ENCODE measurements at regions not wholly inside any gene's neighbourhood (a gene's known extent, or its start where the extent isn't known, plus 50 kb on each side); places are given as distances from the start of the nearest gene placed in this dataset.

DNA sequence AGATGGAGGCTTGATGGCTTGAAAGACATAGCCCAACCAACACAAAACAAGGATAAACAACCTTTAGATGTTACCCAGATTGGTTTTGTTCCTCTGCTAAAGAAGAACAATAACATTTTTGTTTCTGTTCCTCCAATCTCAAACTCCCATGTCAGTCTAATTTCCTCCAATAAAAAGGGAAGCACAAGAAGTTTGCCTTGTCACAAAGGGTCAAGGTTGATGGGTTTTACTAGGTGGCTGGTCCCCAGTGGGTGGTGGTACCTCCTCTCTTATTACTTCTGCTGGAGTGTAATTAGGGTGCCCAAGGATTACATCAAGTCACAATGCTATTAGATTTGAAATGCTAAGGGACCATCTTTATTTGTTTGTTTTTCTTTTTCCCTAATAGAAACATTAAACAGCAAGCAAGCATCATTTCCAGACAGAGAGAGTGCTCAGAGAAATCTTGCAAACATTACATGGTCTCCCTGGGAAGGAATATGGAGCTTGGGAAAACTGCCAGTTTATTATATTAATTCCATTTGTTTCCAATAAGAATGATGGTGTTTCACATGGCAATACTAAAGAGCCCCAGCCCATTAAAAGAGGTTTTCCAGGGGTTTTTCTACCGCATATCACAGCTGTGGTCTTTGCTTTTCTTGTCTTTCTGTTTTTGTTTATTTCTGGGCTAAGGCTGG lies 78.3 kb upstream of the AOAH start:
- DNase-seq (ENCODE audit: low read depth in 2 of 2): no peak

DNA sequence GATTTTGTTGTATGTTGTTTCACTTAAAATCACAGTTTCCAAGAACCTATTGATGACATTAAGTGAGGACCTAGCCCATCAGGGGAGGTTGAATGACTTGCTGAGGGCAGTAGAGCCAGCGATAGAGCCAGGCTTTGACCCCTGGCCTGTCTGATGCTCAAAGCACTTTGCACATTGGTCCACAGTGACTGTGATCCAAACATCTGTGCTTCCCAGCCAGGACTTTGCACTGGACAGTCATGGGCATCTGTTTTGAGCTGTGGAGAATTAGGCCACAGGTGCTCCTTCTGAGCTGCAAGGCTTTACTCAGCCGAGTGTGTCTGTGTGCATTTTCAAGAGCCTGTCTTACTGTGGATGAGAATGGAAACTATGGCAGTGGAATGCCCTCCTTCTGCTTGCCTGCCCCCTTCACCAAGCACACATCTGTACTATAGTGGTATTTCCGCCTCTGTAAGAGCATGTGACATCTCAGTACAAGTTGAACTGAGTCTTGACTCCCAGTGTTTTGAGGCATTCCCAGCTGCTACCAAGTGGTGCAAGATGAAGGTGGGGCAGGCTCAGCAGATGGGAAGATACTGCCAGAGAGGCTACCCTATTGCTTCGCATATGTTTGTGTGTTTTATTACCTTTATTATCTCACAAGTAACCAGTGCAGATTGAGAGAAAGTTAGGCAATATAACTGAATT lies 72.7 kb upstream of the AOAH start:
- no peak for DNase-seq (ENCODE audit: low read depth in 2 of 2)

DNA sequence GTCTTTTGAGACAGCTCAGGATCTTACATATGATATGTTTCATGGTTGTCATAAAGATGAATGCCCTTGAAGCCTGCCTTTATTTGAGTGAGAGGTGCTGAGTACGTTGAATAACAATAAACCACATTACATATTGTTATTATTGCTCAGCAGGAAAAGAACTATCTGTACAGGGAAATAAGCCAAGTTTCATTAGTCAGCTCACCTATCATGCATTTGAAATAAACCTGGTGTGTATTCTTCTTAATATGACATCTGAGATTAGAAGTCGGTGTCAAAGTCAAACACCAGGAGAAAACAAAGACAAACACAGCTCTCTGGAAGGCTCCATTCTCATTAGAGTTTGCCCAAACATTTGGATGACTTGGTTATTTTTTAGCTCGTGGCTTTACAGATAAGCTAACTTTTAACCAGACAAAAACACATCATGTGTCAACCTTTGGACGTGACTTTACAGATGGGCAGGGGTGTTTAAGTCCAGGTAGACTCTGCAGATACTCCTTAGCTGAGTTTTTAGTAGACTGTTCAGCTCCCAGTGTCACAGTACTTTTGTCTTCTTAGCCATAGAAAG lies 71.2 kb upstream of the AOAH start:
- no peak for DNase-seq (ENCODE audit: low read depth in 2 of 2)

DNA sequence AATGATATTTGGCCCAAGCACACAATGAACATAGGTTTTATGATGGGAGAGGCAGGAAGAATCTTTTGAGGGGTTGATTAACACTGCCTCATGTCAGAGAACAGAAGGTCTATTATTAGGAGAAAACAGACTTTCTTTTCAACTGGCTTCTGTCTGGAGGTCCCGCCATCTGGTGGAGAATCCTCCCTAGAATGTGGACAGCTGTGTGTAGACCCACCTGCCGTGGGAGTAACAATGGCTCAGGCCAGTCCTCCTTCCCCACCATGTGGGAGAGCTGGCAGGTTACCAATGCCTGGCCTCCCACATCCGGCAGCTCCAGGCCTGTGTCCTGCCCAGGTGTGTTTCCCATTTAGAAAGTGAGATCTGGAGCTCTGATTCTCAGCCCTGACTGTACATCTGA lies 70.4 kb upstream of the AOAH start:
- no peak for DNase-seq (ENCODE audit: low read depth in 2 of 2)

DNA sequence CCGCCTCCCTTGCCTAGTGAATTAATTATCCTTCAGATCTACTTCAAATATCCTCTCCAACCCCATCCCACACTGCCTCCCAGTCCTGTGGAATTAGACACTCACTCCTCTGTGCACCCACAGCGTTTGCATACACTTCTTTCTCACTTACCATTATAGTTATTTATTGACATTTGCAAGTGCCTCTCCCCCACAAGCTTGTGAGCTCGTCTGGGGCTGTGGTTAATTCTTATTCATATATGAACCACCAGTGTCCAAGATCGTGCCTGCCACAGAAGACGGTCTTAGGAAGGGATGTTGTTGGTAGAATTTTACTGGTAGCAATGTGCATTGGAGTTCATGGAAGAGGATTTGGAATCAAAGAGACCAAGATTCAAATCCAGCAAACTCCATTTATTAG lies 68.1 kb upstream of the AOAH start:
- DNase-seq (ENCODE audit: low read depth in 2 of 2): no peak

DNA sequence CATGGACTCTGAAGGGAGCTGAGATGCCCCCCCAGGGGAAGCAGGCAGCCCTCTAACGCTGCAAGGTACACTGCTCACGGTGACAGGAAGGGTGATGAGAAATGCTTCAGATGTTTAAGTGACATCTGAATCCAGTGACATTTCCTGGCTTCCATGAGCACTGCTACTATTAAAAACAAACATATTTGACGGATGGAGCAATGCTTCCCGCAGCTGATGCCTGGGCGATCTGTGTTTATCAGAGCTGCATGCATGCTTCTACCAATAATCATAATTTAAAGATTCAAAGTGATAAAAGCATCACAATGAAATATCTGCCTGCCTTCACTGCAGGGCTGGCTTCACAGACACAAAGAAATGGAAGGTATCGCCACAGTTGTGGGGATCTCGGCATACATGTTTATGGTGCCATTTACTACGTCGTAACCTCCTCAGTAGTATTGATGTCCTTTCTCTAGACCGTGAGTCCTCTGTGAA lies 66.1 kb upstream of the AOAH start:
- DNase-seq (ENCODE audit: low read depth in 2 of 2): no peak

DNA sequence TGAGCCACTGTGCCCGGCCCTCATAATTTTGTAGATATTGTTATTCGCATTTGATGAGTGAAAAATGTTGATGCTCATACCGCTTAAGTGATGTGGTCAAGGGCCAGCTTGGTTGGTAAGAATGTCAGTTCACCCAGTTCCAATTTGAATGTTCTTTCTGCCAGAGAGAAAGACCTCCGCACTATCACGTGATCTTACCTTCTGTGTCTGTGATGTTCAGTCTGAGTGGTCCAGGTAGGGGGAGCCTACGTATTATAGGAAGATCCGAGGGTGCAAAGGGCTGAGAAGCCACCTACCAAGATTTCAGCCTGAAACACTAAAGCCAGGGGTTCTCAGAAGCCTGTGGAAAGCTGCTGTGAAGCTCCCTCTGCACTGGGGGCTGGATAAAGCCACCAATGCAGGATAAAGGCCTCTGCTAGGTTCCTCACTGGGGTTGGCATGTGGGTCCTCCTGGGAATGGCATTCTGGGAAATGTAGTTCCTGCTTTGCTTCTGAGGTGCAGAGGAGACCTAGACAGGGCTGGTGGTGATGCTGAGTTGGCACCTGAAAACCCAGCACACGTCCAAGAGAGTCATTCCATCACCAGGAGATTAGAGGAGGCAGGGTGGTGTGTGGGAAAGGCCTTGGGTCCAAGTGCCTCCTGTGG lies 64.7 kb upstream of the AOAH start:
- no peak for DNase-seq (ENCODE audit: low read depth in 2 of 2)

DNA sequence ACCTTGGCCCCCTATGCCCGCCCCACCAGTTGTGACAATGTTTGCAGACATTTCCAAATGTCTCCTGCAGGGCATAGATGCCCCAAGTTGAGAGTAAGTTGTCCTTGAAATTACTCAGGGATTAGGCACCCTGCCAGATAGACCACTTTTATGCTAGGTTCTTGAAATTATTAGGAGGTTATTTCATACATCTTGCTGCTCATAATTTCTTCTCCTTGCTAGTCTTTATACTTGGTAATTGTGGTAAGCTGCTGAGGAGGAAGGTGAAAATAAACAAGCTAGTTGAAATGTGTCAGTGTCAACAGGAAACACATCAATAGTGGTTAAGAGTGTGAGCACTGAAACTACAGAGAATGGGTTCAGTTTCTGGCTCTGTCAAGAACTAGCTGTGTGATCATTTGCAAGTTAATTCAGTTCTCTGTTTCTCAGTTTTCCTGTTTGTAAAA lies 63.7 kb upstream of the AOAH start:
- DNase-seq (ENCODE audit: low read depth in 2 of 2): no peak

DNA sequence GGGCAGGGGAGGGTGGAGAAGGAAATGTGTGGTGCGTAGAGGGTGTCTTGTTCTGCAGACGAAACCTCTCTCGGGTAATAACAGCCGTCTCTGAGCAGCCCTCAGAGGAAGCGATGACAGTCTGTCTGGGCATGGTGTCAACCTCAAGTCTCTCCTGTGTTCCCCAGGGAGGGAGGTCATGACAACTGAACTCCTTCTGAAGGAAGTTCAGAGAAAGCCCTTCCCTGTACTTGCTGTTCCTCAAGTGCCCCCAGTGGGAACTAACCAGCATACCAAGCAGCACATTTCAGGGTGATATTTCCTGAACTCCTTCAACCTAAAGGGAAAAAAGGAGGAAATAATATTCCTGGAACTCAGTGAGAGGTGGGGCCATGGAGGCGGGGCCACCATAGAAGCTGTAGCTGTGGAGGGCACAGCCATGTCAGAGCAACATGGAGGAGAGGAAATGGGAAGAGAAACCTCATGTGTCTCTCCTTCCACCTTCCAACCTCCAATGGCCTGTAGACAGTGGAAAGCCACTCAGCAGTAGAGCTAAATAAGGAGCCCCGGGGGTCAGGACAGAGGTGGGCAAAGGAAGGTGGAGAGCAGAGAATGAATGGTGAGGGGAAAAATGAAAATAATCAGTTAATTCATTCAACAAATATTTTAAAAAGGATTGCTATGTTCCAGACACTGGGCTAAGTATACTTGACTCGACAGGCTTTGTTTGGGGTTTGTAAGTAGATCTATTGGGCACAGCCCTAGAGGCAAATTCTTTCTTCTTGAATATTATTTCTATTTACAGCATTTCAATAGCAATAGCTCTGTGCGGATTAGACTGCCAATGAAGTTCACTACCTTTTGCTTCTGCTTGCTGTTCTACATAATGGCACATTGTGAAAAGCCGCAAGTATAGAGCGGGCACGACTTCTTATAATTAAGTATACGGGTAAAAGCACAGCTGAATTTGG lies 61.0 kb upstream of the AOAH start:
- DNase-seq (ENCODE audit: low read depth in 2 of 2): peak; percentile 41 to 59

DNA sequence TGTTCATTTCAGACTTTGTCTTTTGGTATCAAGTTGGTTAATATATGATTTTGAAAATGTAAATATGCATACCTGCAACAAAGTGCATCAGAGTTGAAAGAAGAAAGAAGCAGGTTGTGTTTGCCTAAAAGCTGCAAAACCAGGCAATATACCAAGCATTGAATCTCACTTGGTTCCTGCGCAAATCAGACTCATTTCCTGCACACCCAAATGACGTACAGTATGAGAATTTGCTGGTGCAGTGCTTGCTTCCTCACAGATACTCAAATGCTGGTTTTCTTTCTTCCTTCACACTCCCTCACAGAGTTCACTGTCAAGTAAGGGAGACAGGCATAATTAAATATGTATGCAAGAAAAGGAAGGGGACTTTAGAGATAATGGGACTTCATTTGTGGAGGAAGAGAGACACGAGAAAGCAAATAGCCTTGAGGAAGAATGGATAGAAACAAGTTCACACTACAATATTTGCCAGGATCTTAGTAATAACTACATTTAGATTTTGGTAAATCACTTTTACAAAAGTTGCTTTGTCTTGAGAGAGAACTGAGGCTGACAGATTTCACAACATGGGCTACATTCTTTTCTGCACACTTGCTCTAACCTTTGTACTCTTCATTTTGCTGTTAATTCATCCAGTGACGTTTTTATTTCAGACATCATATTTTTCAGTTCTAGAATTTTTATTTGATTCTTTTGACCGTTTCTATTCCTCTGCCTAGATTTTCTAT lies 56.9 kb upstream of the AOAH start:
- no peak for DNase-seq (ENCODE audit: low read depth in 2 of 2)

DNA sequence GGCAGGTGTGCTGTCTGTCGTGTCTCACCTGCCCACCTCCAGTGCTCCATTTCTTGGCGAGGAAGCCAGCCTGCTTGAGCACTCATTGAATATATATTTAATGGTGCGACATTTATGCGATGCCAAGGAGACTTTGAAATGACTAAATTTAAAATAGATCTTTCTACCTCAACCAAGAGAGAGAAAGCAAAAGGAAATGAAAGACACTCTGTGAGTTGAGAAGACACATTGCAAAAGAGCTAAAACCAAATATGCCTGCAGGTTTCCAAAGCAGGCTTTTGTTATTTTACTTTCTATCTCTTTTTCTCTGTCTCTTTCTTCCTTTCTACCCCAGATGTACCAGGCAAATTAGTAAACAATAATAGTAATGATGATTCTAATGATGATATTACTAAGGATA lies 53.6 kb upstream of the AOAH start:
- no peak for DNase-seq (ENCODE audit: low read depth in 2 of 2)

DNA sequence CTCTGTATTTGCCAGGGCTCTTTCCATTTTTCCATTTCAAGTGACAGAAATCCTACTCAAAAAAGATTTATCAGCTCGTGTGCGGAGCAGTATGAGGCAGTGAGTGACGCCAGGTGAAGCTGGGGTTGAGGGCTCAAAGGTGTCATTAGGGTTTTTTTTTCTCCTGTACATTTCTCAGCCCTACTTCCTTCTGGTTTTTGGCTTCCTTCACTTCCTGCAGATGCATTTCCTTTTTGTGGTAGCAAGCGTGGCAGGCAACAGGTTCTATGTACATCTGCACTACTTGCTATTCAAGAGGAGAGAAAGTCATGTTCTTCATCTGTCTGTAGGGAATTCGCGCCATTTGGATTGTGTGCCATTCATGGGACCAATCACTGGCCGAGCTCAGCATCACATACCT lies 52.8 kb upstream of the AOAH start:
- DNase-seq (ENCODE audit: low read depth in 2 of 2): peak in 1 of 2 donors; percentile 6

DNA sequence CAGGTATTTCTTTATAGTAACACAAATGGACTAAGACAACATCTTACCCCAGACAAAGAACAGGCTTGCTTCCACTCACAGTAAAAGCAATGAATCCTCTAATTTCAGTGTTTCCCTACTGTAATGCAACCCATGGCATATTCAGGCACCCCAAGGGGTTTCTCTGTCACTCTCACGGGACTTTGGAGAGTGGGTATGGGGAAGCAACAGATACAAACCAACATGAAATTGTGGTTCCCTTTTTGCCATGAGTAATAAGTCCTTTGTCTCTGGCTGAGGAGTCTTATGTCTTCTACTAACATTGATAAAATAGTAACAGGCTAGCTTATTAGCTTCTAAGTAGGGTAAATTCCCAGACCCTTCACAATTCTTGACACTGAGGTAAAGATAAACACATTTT lies 51.4 kb upstream of the AOAH start:
- no peak for DNase-seq (ENCODE audit: low read depth in 2 of 2)

DNA sequence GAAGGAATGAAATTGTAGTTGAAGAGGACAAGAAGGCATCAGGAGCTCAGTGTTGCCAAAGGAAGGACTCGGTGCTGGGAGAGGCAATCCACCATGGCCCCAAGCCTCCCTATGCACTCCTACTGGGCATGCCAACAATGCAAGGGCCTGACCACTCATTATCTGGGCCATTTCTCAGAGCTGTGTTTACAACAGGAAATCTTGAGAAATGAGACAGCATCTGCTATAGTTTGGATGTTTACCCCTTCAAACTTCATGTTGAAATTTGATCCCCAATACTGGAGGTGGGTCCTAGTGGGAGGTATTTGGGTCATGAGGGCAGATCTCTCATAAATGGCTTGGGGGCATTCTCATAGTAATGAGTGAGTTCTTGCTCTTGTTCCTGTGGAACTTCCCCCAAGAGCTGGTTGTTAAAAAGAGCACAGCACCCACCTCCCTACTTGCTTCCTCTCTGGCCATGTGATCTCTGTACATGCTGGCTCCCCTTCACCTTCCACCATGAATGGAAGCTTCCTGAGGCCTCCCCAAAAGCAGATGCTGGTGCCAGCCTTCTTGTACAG lies 50.8 kb upstream of the AOAH start:
- DNase-seq (ENCODE audit: low read depth in 2 of 2): no peak
